CD14-positive monocyte (primary cell): ENCODE measurements at regions not wholly inside any gene's neighbourhood (a gene's known extent, or its start where the extent isn't known, plus 50 kb on each side); places are given as distances from the start of the nearest gene placed in this dataset.
A peak's percentile ranks its signal among the peaks of the same experiment; 100 is the strongest.

ENCODE experiments used
- DNase-seq, 3 donors: peaks; one replicate each; pipeline ENCODE4 v3.0.0-alpha.2; 2011 to 2022
- H2AFZ ChIP-seq: 2 replicates; pipeline ENCODE4 v1.6.0; 2012; ENCODE audit warnings: mild to moderate bottlenecking, low read depth, low read length, inconsistent platforms; ENCODE audit not compliant: insufficient read depth, poor library complexity, severe bottlenecking
- H3K27ac ChIP-seq, 2 donors: 1 replicate in 1 of 2; 2 replicates in 1 of 2; pipeline ENCODE4 v1.5.1; 2012 to 2013; ENCODE audit warnings: low read length in 2 of 2, control low read depth in 1 of 2, inconsistent platforms in 1 of 2, low read depth in 1 of 2, mild to moderate bottlenecking in 1 of 2
- H3K27me3 ChIP-seq, 2 donors: one replicate each; pipeline versions ENCODE4 v1.6.0 to v1.6.1; 2011 to 2013; ENCODE audit warnings: low read length in 2 of 2; ENCODE audit not compliant: control insufficient read depth in 2 of 2, insufficient read depth in 2 of 2
- H3K36me3 ChIP-seq, 2 donors: replicated peaks in 1 of 2; 1 replicate in 1 of 2; 2 replicates in 1 of 2; pipeline versions ENCODE4 v1.5.1 to v1.6.1; 2012 to 2013; ENCODE audit warnings: low read length in 2 of 2, control low read depth in 1 of 2, inconsistent platforms in 1 of 2, mild to moderate bottlenecking in 1 of 2; ENCODE audit not compliant: insufficient read depth in 2 of 2, control insufficient read depth in 1 of 2
- H3K4me1 ChIP-seq, 2 donors: 1 replicate in 1 of 2; 2 replicates in 1 of 2; pipeline versions ENCODE4 v1.5.1 to v1.6.1; 2012 to 2013; ENCODE audit warnings: low read length in 2 of 2, control low read depth in 1 of 2, inconsistent platforms in 1 of 2, mild to moderate bottlenecking in 1 of 2, moderate library complexity in 1 of 2; ENCODE audit not compliant: insufficient read depth in 2 of 2, control insufficient read depth in 1 of 2
- H3K4me2 ChIP-seq: replicated peaks from 2 replicates; pipeline ENCODE3; 2012; ENCODE audit warnings: low read length, moderate library complexity, mild to moderate bottlenecking; ENCODE audit not compliant: poor library complexity, severe bottlenecking; ENCODE audit errors: extremely low read depth
- H3K4me3 ChIP-seq, 3 experiments: fragments of 200-600 bp in 1 of 3; sonication (generic) in 1 of 3; replicated peaks in 1 of 3; 1 replicate in 2 of 3; 2 replicates in 1 of 3; pipeline ENCODE4 v1.5.1; 2011 to 2013; ENCODE audit warnings: low read length in 3 of 3, mild to moderate bottlenecking in 3 of 3, control low read depth in 2 of 3, low read depth in 2 of 3, inconsistent platforms in 1 of 3, moderate library complexity in 1 of 3
- H3K79me2 ChIP-seq: 2 replicates; pipeline ENCODE4 v1.6.0; 2012; ENCODE audit warnings: mild to moderate bottlenecking, control low read depth, inconsistent platforms, low read length, moderate library complexity; ENCODE audit not compliant: insufficient read depth
- H3K9ac ChIP-seq: 2 replicates; pipeline ENCODE4 v1.6.0; 2017; ENCODE audit warnings: low read length, mild to moderate bottlenecking; ENCODE audit not compliant: insufficient read depth, poor library complexity, severe bottlenecking
- H3K9me3 ChIP-seq, 2 donors: replicated peaks in 1 of 2; 1 replicate in 1 of 2; 2 replicates in 1 of 2; pipeline versions ENCODE4 v1.5.1 to v1.6.1; 2012 to 2013; ENCODE audit warnings: low read length in 2 of 2, control low read depth in 1 of 2; ENCODE audit not compliant: control insufficient read depth in 1 of 2, insufficient read depth in 1 of 2
- H4K20me1 ChIP-seq: 2 replicates; pipeline ENCODE4 v1.6.0; 2012; ENCODE audit warnings: mild to moderate bottlenecking, low read length, control low read depth, moderate library complexity; ENCODE audit not compliant: insufficient read depth
- H3K27ac Mint-ChIP-seq, 7 donors: one replicate each; pipeline ENCODE4 v1.8.0; 2020; ENCODE audit warnings: mild to moderate bottlenecking in 7 of 7, mixed read lengths in 7 of 7, moderate library complexity in 6 of 7, inconsistent platforms in 2 of 7
- H3K27me3 Mint-ChIP-seq, 3 donors: one replicate each; pipeline ENCODE4 v1.8.0; 2021 to 2022; ENCODE audit warnings: low read depth in 3 of 3, mild to moderate bottlenecking in 3 of 3, mixed read lengths in 3 of 3, moderate library complexity in 3 of 3, inconsistent platforms in 1 of 3
- H3K36me3 Mint-ChIP-seq, 2 donors: one replicate each; pipeline ENCODE4 v1.8.0; 2020; ENCODE audit warnings: mixed read lengths in 2 of 2, inconsistent platforms in 1 of 2, mild to moderate bottlenecking in 1 of 2
- H3K4me1 Mint-ChIP-seq: one replicate; pipeline ENCODE4 v1.8.0; 2020; ENCODE audit warnings: mild to moderate bottlenecking, mixed read lengths
- H3K4me3 Mint-ChIP-seq, 2 donors: one replicate each; pipeline ENCODE4 v1.8.0; 2020; ENCODE audit warnings: mild to moderate bottlenecking in 2 of 2, mixed read lengths in 2 of 2, moderate library complexity in 1 of 2
- H3K9me3 Mint-ChIP-seq, 7 donors: one replicate each; pipeline ENCODE4 v1.8.0; 2020 to 2022; ENCODE audit warnings: mixed read lengths in 7 of 7, mild to moderate bottlenecking in 6 of 7, moderate library complexity in 6 of 7, inconsistent platforms in 2 of 7
- WGBS: methylation state at CpG from one replicate; pipeline ENCODE4 v1.1.5; 2013; ENCODE audit warnings: missing lambda C conversion rate; ENCODE audit not compliant: insufficient coverage; 5-methylcytosine and 5-hydroxymethylcytosine counted together
- intact Hi-C, 2 donors: fragments of 100-400 bp; cut with micrococcal nuclease; formaldehyde crosslinking; loops; one replicate each; pipeline versions ENCODE4 v1.15.0 to v1.15.1; 2023
- TF ChIP-seq, protein P1 (sequence below): fragments of 200-600 bp; IDR thresholded peaks from one replicate; pipeline ENCODE4 v1.8.0; 2022; ENCODE audit warnings: antibody characterized with exemption, mild to moderate bottlenecking

GRCh38 chr22:47397673-47398072, 635.2 kb downstream of the TBC1D22A start:
- H3K4me2 ChIP-seq = no peak overlapping the region
- H3K27ac Mint-ChIP-seq = peak overlapping the region in 1 of 7 donors; percentile 37
- no peaks in the 10 kb centered on the region for H3K9me3 ChIP-seq
- H2AFZ ChIP-seq = no peak overlapping the region
- H3K27me3 ChIP-seq = no peaks in the 10 kb centered on the region
- H3K27ac ChIP-seq = no peak overlapping the region
- peaks cover 5% of the 10 kb centered on the region for H3K4me1 Mint-ChIP-seq
- 84% methylated on average over 9 of the region's 9 CpGs for WGBS
- H3K36me3 Mint-ChIP-seq = no peaks in the 10 kb centered on the region
- H3K9me3 Mint-ChIP-seq = no peaks in the 10 kb centered on the region
- H3K9ac ChIP-seq = no peak overlapping the region
- H3K4me3 Mint-ChIP-seq = no peak overlapping the region
- peaks cover 0 to 7% (median 1%) of the 10 kb centered on the region in 3 donors for H3K27me3 Mint-ChIP-seq
- no peaks in the 10 kb centered on the region for H4K20me1 ChIP-seq
- TF ChIP-seq, protein P1, sequence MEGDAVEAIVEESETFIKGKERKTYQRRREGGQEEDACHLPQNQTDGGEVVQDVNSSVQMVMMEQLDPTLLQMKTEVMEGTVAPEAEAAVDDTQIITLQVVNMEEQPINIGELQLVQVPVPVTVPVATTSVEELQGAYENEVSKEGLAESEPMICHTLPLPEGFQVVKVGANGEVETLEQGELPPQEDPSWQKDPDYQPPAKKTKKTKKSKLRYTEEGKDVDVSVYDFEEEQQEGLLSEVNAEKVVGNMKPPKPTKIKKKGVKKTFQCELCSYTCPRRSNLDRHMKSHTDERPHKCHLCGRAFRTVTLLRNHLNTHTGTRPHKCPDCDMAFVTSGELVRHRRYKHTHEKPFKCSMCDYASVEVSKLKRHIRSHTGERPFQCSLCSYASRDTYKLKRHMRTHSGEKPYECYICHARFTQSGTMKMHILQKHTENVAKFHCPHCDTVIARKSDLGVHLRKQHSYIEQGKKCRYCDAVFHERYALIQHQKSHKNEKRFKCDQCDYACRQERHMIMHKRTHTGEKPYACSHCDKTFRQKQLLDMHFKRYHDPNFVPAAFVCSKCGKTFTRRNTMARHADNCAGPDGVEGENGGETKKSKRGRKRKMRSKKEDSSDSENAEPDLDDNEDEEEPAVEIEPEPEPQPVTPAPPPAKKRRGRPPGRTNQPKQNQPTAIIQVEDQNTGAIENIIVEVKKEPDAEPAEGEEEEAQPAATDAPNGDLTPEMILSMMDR = no peak
- no peak overlapping the region for H3K4me3 ChIP-seq
- no peaks in the 10 kb centered on the region for H3K79me2 ChIP-seq
- no peaks in the 10 kb centered on the region for H3K4me1 ChIP-seq
- intact Hi-C loops = no loop called here
- no peak for DNase-seq
- H3K36me3 ChIP-seq = no peaks in the 10 kb centered on the region

- no peaks in the 10 kb centered on the region for H3K36me3 Mint-ChIP-seq
Observed at GRCh38 chr22:47396515-47396914, 634.1 kb downstream of the TBC1D22A start.

More at GRCh38 chr22:47396515-47396914, 634.1 kb downstream of the TBC1D22A start:
- TF ChIP-seq, protein P1 = no peak
- Mint-ChIP-seq H3K27me3 (peaks cover 0 to 3% (median 1%) of the 10 kb centered on the region in 3 donors), H3K9me3 (no peaks in the 10 kb centered on the region), H3K4me3 (no peak overlapping the region), H3K4me1 (no peaks in the 10 kb centered on the region), H3K27ac (no peak overlapping the region)
- Histone ChIP-seq H3K79me2 (no peaks in the 10 kb centered on the region), H3K4me2 (no peak overlapping the region), H3K9ac (no peak overlapping the region), H4K20me1 (no peaks in the 10 kb centered on the region), H3K27me3 (no peaks in the 10 kb centered on the region), H3K4me1 (no peaks in the 10 kb centered on the region), H3K9me3 (no peaks in the 10 kb centered on the region), H2AFZ (no peak overlapping the region), H3K4me3 (no peak overlapping the region), H3K36me3 (no peaks in the 10 kb centered on the region), H3K27ac (no peak overlapping the region)
- intact Hi-C loops = no loop called here
- 92% methylated on average over 12 of the region's 12 CpGs for WGBS
- no peak for DNase-seq
